ENCODE measurements at regions not wholly inside any gene's neighbourhood (a gene's known extent, or its start where the extent isn't known, plus 50 kb on each side); places are given as distances from the start of the nearest gene placed in this dataset.

GRCh38 chr10:62618054-62618453, 186.5 kb upstream of the ADO start:
- TF ChIP-seq CTCF (IDR thresholded peaks at IDR 0.05), result no peak
- TF ChIP-seq POLR2A (IDR thresholded peaks at IDR 0.05), result no peak

Data from Peyer's patch (tissue), 4 donors.